PFSK-1 (cell line): ENCODE measurements at regions not wholly inside any gene's neighbourhood (a gene's known extent, or its start where the extent isn't known, plus 50 kb on each side); places are given as distances from the start of the nearest gene placed in this dataset.

Experiments used
- FOXP2 ChIP-seq: optimal IDR thresholded peaks from 2 replicates; pipeline ENCODE3; 2011; ENCODE audit warnings: borderline replicate concordance, control low read depth, inconsistent platforms; ENCODE audit not compliant: insufficient read depth; ENCODE audit errors: extremely low read length, extremely low read depth
- POLR2AphosphoS5 ChIP-seq: IDR thresholded peaks from 2 replicates; pipeline ENCODE4 v1.6.1; 2012; ENCODE audit warnings: low read depth, mild to moderate bottlenecking, control low read depth, low read length, moderate library complexity
- REST ChIP-seq, 2 experiments: IDR thresholded peaks; 2 replicates each; pipeline versions ENCODE4 v1.6.1 to v1.8.0; 2011 to 2012; ENCODE audit warnings: low read depth in 2 of 2, low read length in 2 of 2, control low read depth in 1 of 2, inconsistent platforms in 1 of 2, mild to moderate bottlenecking in 1 of 2, moderate library complexity in 1 of 2; ENCODE audit not compliant: insufficient read depth in 1 of 2
- SIN3A ChIP-seq: IDR thresholded peaks from 2 replicates; pipeline ENCODE4 v1.6.1; 2012; ENCODE audit warnings: mild to moderate bottlenecking, low read length, moderate library complexity, borderline replicate concordance; ENCODE audit not compliant: insufficient read depth
- TAF1 ChIP-seq: IDR thresholded peaks from 2 replicates; pipeline ENCODE4 v1.6.1; 2012; ENCODE audit warnings: low read length, control low read depth, borderline replicate concordance; ENCODE audit not compliant: insufficient read depth

DNA sequence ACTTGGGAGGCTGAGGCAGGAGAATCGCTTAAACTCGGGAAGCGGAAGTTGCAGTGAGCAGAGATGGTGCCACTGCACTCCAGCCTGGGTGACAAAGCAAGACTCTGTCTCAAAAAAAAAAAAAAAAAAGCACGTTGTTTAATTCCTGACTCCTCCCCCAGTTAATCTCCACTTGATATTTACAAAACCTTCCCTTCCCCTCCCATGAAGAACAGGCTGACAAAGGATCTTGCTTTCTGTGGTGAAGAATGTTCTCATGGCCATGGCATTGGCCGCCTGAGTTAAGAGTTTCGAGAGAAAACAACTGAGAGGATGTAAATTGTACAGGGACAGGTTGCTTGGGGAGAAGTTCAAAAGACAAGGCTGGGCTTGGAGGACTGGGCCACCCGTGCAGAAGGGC is 168.2 kb upstream of the BCOR start:
- no peak for TF ChIP-seq POLR2AphosphoS5
- TF ChIP-seq REST (IDR thresholded peaks at IDR 0.05; ENCODE audit: insufficient read depth in 1 of 2, low read depth in 2 of 2, low read length in 2 of 2), result no peak
- no peak for TF ChIP-seq TAF1
- TF ChIP-seq SIN3A, result no peak
- no peak for TF ChIP-seq FOXP2
